Activated CD4-positive, alpha-beta memory T cell treated with anti-CD3 and anti-CD28 coated beads for 36 hours (primary cell): ENCODE measurements at regions not wholly inside any gene's neighbourhood (a gene's known extent, or its start where the extent isn't known, plus 50 kb on each side); places are given as distances from the start of the nearest gene placed in this dataset.

ENCODE experiments used
- CTCF ChIA-PET: fragments of 350-600 bp; sonication (Branson Sonifier 250); formaldehyde crosslinking; loops from one replicate; lab custom pipeline; 2021; ENCODE audit warnings: antibody characterized with exemption, inconsistent platforms; lab: Charles Lee
- POLR2A ChIA-PET: fragments of 350-600 bp; sonication (Branson Sonifier 250); formaldehyde crosslinking; loops from one replicate; lab custom pipeline; 2021; ENCODE audit warnings: antibody characterized with exemption; lab: Charles Lee
- DNase-seq: peaks from one replicate; pipeline ENCODE4 v3.0.0-alpha.2; 2020
- H3K27ac Mint-ChIP-seq: one replicate; pipeline ENCODE4 v1.8.0; 2021; ENCODE audit warnings: mixed read lengths
- H3K27me3 Mint-ChIP-seq: one replicate; pipeline ENCODE4 v1.8.0; 2021; ENCODE audit warnings: mixed read lengths
- H3K36me3 Mint-ChIP-seq: one replicate; pipeline ENCODE4 v1.8.0; 2021; ENCODE audit warnings: mixed read lengths
- H3K4me1 Mint-ChIP-seq: one replicate; pipeline ENCODE4 v1.8.0; 2021; ENCODE audit warnings: low read depth, mixed read lengths
- H3K4me3 Mint-ChIP-seq: one replicate; pipeline ENCODE4 v1.8.0; 2021; ENCODE audit warnings: mild to moderate bottlenecking, mixed read lengths
- H3K9me3 Mint-ChIP-seq: one replicate; pipeline ENCODE4 v1.8.0; 2021; ENCODE audit warnings: mixed read lengths
- intact Hi-C: fragments of 100-400 bp; cut with micrococcal nuclease; formaldehyde crosslinking; loops from one replicate; pipeline ENCODE4 v1.15.1; 2023

- H3K4me3 Mint-ChIP-seq, result no peak overlapping the region
- no peak for DNase-seq
- no peak overlapping the region for H3K27ac Mint-ChIP-seq
- intact Hi-C loops, result no loop called here
- H3K9me3 Mint-ChIP-seq, result peaks cover 4% of the 10 kb centered on the region
- H3K36me3 Mint-ChIP-seq, result no peaks in the 10 kb centered on the region
- ChIA-PET POLR2A (no interaction called here), CTCF (no interaction called here)
- H3K4me1 Mint-ChIP-seq, result no peaks in the 10 kb centered on the region
- H3K27me3 Mint-ChIP-seq, result no peaks in the 10 kb centered on the region
Measured at GRCh38 chr12:125606312-125606711, 541.1 kb downstream of the AACS start.

GRCh38 chr12:125610292-125610691 is 545.1 kb downstream of the AACS start:
- CTCF ChIA-PET, result no interaction called here
- H3K27ac Mint-ChIP-seq, result no peak overlapping the region

GRCh38 chr12:125610971-125611370 is 545.7 kb downstream of the AACS start:
- no peaks in the 10 kb centered on the region for H3K27me3 Mint-ChIP-seq
- peaks cover 4% of the 10 kb centered on the region for H3K9me3 Mint-ChIP-seq
- ChIA-PET POLR2A (no interaction called here), CTCF (no interaction called here)
- H3K4me1 Mint-ChIP-seq, result no peaks in the 10 kb centered on the region
- intact Hi-C loops, result no loop called here
- H3K36me3 Mint-ChIP-seq, result no peaks in the 10 kb centered on the region
- DNase-seq, result no peak
- H3K4me3 Mint-ChIP-seq, result no peak overlapping the region
- H3K27ac Mint-ChIP-seq, result no peak overlapping the region

More at GRCh38 chr12:125610292-125610691, 545.1 kb downstream of the AACS start:
- POLR2A ChIA-PET, result no interaction called here
- no peaks in the 10 kb centered on the region for H3K4me1 Mint-ChIP-seq
- intact Hi-C loops, result no loop called here
- H3K4me3 Mint-ChIP-seq, result no peak overlapping the region
- no peaks in the 10 kb centered on the region for H3K36me3 Mint-ChIP-seq
- no peaks in the 10 kb centered on the region for H3K27me3 Mint-ChIP-seq
- no peak for DNase-seq
- H3K9me3 Mint-ChIP-seq, result peaks cover 4% of the 10 kb centered on the region

- peaks cover 11% of the 10 kb centered on the region for H3K9me3 Mint-ChIP-seq
- ChIA-PET POLR2A (no interaction called here), CTCF (no interaction called here)
- H3K27ac Mint-ChIP-seq, result no peak overlapping the region
- H3K4me3 Mint-ChIP-seq, result no peak overlapping the region
- no peak for DNase-seq
- no peaks in the 10 kb centered on the region for H3K36me3 Mint-ChIP-seq
- no peaks in the 10 kb centered on the region for H3K4me1 Mint-ChIP-seq
- intact Hi-C loops, result no loop called here
- no peaks in the 10 kb centered on the region for H3K27me3 Mint-ChIP-seq
Measured at GRCh38 chr12:125614058-125614457, 548.8 kb downstream of the AACS start.

- DNase-seq, result no peak
- H3K36me3 Mint-ChIP-seq, result no peaks in the 10 kb centered on the region
- no peaks in the 10 kb centered on the region for H3K4me1 Mint-ChIP-seq
- intact Hi-C loops, result no loop called here
- H3K27me3 Mint-ChIP-seq, result no peaks in the 10 kb centered on the region
- ChIA-PET CTCF (no interaction called here), POLR2A (no interaction called here)
- peaks cover 7% of the 10 kb centered on the region for H3K9me3 Mint-ChIP-seq
- H3K4me3 Mint-ChIP-seq, result no peak overlapping the region
- no peak overlapping the region for H3K27ac Mint-ChIP-seq
Measured at GRCh38 chr12:125619723-125620122, 554.5 kb downstream of the AACS start.

- Mint-ChIP-seq H3K36me3 (no peaks in the 10 kb centered on the region), H3K4me3 (no peak overlapping the region), H3K9me3 (no peaks in the 10 kb centered on the region), H3K27ac (no peak overlapping the region), H3K4me1 (no peaks in the 10 kb centered on the region), H3K27me3 (no peaks in the 10 kb centered on the region)
- intact Hi-C loops, result no loop called here
- CTCF ChIA-PET, result no interaction called here
- no peak for DNase-seq
- POLR2A ChIA-PET, result no interaction called here
Measured at GRCh38 chr12:125633686-125634085, 568.5 kb downstream of the AACS start.

GRCh38 chr12:125634813-125635212 is 569.6 kb downstream of the AACS start:
- Mint-ChIP-seq H3K4me1 (no peaks in the 10 kb centered on the region), H3K27me3 (no peaks in the 10 kb centered on the region), H3K36me3 (no peaks in the 10 kb centered on the region), H3K27ac (no peak overlapping the region), H3K9me3 (no peaks in the 10 kb centered on the region), H3K4me3 (no peak overlapping the region)
- no peak for DNase-seq
- ChIA-PET POLR2A (no interaction called here), CTCF (no interaction called here)
- intact Hi-C loops, result no loop called here

- Mint-ChIP-seq H3K4me3 (no peak overlapping the region), H3K4me1 (no peaks in the 10 kb centered on the region), H3K27ac (no peak overlapping the region), H3K36me3 (no peaks in the 10 kb centered on the region), H3K27me3 (peaks cover 1% of the 10 kb centered on the region), H3K9me3 (no peaks in the 10 kb centered on the region)
- ChIA-PET CTCF (no interaction called here), POLR2A (no interaction called here)
- intact Hi-C loops, result no loop called here
- no peak for DNase-seq
Measured at GRCh38 chr12:125639826-125640225, 574.6 kb downstream of the AACS start.

- POLR2A ChIA-PET, result no interaction called here
- no peak for DNase-seq
- Mint-ChIP-seq H3K4me1 (no peaks in the 10 kb centered on the region), H3K4me3 (no peak overlapping the region), H3K9me3 (peaks cover 3% of the 10 kb centered on the region), H3K36me3 (no peaks in the 10 kb centered on the region), H3K27ac (no peak overlapping the region), H3K27me3 (peaks cover 1% of the 10 kb centered on the region)
- CTCF ChIA-PET, result no interaction called here
- intact Hi-C loops, result no loop called here
Measured at GRCh38 chr12:125643055-125643454, 577.8 kb downstream of the AACS start.

GRCh38 chr12:125645724-125646123 is 580.5 kb downstream of the AACS start:
- POLR2A ChIA-PET, result no interaction called here
- H3K27me3 Mint-ChIP-seq, result no peaks in the 10 kb centered on the region
- no peak for DNase-seq
- CTCF ChIA-PET, result no interaction called here
- H3K4me1 Mint-ChIP-seq, result no peaks in the 10 kb centered on the region
- no peak overlapping the region for H3K4me3 Mint-ChIP-seq
- H3K9me3 Mint-ChIP-seq, result peaks cover 3% of the 10 kb centered on the region
- intact Hi-C loops, result no loop called here
- H3K27ac Mint-ChIP-seq, result no peak overlapping the region
- H3K36me3 Mint-ChIP-seq, result no peaks in the 10 kb centered on the region

- Mint-ChIP-seq H3K4me3 (no peak overlapping the region), H3K9me3 (peaks cover 3% of the 10 kb centered on the region), H3K4me1 (no peaks in the 10 kb centered on the region), H3K27ac (no peak overlapping the region), H3K27me3 (no peaks in the 10 kb centered on the region), H3K36me3 (no peaks in the 10 kb centered on the region)
- no peak for DNase-seq
- intact Hi-C loops, result no loop called here
- CTCF ChIA-PET, result no interaction called here
- POLR2A ChIA-PET, result no interaction called here
Measured at GRCh38 chr12:125650587-125650986, 585.4 kb downstream of the AACS start.

GRCh38 chr12:125651625-125652024 is 586.4 kb downstream of the AACS start:
- POLR2A ChIA-PET, result no interaction called here
- Mint-ChIP-seq H3K36me3 (no peaks in the 10 kb centered on the region), H3K27ac (no peak overlapping the region), H3K9me3 (peaks cover 3% of the 10 kb centered on the region), H3K4me1 (no peaks in the 10 kb centered on the region), H3K4me3 (no peak overlapping the region), H3K27me3 (no peaks in the 10 kb centered on the region)
- no peak for DNase-seq
- intact Hi-C loops, result no loop called here
- CTCF ChIA-PET, result no interaction called here

GRCh38 chr12:125652681-125653080 is 587.4 kb downstream of the AACS start:
- no peaks in the 10 kb centered on the region for H3K27me3 Mint-ChIP-seq
- H3K9me3 Mint-ChIP-seq, result no peaks in the 10 kb centered on the region
- no peaks in the 10 kb centered on the region for H3K4me1 Mint-ChIP-seq
- intact Hi-C loops, result no loop called here
- H3K36me3 Mint-ChIP-seq, result no peaks in the 10 kb centered on the region
- DNase-seq, result no peak
- no peak overlapping the region for H3K4me3 Mint-ChIP-seq
- POLR2A ChIA-PET, result no interaction called here
- CTCF ChIA-PET, result no interaction called here
- H3K27ac Mint-ChIP-seq, result no peak overlapping the region

GRCh38 chr12:125657681-125658080 is 592.4 kb downstream of the AACS start:
- DNase-seq, result no peak
- POLR2A ChIA-PET, result no interaction called here
- Mint-ChIP-seq H3K27me3 (no peaks in the 10 kb centered on the region), H3K4me3 (no peak overlapping the region), H3K27ac (no peak overlapping the region), H3K4me1 (no peaks in the 10 kb centered on the region), H3K9me3 (peaks cover 3% of the 10 kb centered on the region), H3K36me3 (no peaks in the 10 kb centered on the region)
- intact Hi-C loops, result no loop called here
- CTCF ChIA-PET, result no interaction called here
